Brain pericyte (primary cell): ENCODE measurements at regions not wholly inside any gene's neighbourhood (a gene's known extent, or its start where the extent isn't known, plus 50 kb on each side); places are given as distances from the start of the nearest gene placed in this dataset.

Experiments
- DNase-seq: peaks from one replicate; pipeline ENCODE4 v3.0.0-alpha.2; 2012; ENCODE audit warnings: low read depth, low spot score

DNA sequence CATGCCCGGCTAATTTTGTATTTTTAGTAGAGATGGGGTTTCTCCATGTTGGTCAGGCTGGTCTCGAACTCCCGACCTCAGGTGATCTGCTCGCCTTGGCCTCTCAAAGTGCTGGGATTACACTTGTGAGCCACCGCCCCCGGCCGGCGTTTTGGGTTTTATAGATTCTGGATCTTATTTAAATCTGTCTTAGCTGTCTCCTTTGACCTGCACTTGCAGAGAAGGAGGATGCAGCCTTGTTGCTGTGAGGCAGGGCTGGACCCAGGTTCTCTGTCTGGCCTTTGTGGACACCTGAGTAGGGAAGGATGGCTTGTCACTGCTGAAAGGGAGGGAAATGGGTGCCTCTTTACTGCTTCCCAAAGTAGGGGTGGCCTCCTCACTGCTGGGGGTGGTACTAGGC is 83.0 kb upstream of the HS6ST1 start:
- DNase-seq: no peak

DNA sequence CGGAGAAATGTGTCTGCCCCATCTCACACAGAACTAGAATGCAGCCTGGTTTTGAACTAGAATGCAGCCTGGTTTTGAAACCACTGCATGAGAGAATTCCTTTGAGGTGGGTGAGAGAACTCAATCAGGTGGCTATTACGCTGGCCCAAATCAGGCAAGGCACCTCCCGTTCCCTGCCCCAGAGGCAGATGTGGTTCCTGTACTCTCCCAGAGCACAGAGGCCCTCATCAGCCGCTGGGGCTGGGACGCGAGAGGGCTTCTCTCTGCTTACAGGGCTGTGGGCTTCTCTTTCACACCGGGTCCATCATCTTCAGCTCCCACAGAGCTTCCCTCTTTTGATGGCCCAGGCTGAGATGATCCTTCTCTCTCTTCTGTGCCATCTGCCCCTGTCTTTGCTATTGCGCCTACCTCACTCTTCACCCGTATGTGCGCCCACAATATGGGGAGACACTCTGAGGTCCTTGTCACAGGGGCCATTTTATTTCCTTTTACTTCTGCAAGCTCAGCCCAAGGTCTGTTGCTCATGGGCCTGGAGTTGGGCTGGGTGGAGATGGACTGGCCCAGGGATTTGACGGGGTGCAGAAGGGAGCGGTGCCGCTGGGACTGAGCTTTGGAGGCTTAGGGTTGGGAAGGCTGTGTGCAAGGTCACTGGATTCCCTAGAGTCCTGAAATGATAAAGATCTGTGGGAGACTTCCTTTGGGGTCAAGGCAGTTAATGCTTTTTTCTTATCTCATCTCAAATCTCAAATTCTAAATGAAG is 84.4 kb upstream of the HS6ST1 start:
- no peak for DNase-seq

DNA sequence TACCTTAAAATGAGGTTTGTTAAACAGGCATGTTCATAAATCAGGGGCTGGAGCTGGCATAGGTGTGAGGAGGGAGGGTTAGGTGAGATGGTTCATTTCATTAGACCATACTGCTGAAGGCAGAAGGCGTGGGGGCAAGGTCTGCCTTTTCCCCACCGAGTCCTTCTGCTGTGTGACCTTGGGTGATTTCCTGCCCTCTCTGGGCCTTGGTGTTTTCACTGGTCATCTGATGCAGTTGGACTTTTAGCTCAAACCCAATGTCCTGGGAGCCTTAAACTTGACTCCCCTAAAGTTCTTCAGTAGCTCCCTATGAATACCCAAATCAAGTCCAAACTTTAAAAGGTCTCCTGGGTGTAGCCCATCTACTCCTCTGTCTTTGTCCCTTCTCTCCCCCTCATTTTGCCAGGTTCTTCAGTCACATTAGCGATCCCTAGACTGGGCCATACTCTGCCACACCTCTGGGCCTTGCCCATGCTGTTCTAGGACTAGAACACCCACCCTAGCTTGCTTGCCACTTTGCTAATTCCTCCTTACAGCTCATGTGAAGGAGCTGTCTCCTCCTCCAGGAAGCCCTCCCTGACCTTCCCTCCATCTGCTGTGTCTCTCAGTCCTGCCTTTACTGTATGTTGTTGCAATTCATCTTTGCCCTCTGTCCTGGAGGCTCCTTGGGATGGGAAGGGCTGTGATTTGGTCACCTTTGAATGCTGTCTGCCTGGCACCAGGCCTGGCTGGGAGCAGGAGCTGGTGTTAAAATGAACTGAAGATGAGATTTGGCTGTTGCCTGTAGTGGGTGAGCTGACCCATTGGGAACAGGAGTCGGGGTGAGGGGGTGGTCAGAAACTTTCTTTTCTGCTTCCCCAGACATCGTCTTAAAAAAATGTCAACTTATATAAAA is 85.4 kb upstream of the HS6ST1 start:
- no peak for DNase-seq

DNA sequence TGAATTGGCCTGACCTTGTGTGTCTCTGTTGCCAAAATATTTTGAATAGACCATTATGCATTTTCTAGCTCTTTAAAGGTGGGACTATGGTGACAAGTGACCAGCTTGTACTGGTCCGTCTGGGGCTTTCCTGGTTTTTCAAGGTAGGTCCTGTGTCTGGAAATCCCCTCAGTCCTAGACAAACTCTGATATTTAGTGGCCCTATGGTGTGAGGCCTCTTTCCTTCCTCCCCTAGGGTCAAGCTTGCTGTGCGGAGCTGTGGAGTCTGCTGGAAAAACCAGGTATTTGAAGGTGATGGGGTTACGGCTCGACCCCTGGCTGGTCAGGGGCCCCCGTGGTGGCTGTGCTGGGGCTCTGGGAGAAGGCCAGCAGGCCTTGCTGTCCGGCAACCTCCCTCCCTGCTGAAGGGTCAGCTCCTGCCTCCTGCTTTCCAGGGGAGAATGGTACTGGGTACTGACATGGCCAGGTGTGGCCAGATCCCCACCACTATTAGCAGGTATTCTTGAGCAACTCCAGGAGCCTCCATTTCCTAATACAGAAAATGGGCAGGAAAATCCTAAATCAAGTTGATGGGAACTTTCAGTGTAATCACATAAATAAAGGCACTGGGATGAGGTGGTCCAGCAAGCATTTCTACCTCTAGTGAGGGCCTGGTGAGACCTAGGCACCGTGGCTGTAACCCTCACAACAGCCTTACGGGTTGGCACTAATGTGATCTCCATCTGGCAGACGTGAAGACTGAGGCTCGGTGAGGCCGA is 86.2 kb upstream of the HS6ST1 start:
- no peak for DNase-seq

DNA sequence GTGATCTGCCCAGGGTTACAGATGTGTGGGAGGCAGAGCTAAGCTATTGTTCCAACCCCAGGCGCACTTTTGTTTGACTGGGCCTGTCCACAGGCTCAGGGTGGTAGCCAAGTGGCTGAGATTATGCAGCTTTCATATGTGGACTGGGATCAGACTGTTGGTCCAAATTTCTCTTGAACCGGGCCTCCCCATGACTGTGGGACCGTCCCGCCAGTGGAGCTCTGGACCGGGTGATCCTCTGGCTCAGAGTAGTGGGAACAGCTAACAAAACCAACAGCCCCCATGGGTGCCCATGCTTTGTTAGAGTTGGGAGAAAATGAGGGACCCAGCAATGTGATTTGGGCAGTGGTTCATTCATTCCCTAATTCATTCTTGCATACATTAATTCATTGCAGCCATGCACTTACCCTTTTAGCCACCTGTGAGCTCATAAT is 86.8 kb upstream of the HS6ST1 start:
- DNase-seq: no peak

DNA sequence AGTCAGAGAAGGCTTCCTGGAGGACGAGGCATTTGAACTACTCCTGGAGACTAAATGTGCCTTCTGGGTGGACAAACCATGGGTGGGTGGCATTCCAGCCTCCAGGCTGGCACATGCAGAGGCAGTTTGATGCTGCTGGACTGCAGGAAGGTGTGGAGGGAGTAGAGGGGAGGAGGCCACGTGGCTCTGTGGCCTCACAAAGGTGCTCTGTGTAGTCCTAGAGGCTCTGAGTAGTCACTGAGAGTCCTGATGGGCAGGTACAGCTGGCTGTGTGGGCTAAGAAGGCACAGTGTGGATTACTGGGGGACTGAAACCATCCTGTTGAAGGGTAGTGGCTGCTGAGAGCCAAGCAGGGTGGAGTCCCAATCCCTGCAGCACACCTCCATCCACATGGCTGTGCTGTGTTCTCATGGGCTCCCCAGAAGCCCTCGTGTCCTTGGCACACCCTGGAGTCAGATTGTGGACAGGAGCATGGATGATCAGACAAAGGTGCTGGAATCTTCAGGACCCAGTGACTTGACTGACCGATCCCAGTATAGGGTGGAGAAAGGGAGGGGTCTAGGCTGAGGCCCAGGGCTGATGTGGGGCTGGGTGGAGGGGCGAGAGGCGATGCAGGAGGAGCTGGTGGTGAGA is 87.4 kb upstream of the HS6ST1 start:
- no peak for DNase-seq

DNA sequence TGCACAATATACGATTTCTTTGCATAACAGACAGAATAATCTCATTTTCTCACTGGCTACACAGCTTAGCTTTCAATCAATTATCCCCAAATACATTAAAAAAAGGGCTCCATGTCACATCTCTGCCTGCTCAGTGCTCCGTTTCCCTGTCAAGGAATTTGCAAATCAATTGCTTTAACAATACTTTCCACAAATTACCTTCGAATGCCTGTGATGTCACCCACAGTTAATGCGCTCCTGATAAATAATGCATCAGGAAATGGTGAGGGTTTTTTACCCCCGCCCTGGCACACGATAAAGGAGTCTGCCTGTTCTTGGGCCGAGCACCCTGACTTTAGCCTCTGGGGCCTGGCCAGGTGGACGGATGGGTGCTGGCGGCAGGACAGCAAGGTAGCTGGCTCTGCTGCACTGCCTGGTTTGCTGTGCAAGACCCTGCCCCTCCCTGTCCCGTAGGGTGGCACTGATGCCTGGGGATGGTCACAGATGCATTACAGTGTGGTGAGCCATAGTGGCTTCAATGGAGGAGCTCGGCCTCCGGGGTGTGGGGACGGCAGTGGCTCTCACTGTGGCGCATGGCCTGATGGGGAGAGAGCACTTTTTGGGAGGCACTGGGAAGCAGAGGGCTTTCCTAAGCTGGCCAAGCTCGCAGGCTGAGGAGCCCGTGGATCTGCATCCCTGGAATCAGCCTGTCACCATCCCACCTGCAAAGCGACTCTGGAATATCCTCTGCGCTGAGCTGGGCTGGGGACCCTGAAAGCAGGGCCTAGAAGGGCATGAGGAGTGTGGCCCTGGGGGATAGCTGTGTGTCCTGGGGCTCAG is 88.3 kb upstream of the HS6ST1 start:
- DNase-seq: no peak

DNA sequence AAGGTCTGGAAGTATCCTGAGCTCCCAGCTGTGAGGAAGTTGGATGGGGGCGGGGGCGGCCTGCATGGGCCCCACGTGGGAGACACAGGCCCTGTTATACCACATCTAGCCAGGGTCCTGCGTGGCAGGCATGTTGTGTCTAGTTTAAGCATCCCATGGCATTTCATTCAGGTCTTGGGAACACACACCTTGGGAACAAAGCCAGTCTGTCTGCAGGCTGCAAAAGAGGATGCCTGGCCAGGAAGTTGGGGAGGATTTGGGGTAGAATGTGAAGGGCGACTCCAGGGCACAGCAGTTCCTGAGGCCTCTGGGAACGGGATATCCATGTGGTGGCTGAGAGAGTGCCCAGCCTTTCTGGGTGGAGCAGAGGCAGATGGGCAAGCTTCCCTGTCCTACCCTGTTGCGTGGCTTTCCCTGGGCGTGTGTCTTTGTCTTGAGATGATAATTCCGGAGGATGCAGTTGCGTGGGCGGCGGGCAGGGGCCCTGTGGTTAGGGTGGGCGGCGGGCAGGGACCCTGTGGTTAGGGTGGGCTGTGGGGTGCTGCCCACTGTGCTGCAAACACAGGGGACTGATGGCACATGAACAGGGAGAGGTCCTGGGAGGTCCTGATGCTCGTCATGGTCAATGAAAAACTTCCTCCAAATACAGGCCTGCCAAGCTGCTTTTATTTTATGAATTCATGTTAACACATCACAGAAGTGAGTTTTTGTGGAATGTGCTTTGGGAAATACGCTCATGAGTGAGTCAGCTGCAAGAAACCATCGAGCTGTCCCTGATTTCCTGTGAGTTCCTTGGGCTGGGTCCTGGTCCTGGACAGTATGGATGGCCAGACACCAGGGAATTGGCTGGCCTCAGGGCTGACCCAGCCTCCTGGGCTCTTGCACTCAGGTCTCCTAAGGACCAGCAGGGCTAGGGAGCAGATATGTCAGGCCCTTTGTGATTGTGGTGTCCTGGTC is 90.0 kb upstream of the HS6ST1 start:
- no peak for DNase-seq

DNA sequence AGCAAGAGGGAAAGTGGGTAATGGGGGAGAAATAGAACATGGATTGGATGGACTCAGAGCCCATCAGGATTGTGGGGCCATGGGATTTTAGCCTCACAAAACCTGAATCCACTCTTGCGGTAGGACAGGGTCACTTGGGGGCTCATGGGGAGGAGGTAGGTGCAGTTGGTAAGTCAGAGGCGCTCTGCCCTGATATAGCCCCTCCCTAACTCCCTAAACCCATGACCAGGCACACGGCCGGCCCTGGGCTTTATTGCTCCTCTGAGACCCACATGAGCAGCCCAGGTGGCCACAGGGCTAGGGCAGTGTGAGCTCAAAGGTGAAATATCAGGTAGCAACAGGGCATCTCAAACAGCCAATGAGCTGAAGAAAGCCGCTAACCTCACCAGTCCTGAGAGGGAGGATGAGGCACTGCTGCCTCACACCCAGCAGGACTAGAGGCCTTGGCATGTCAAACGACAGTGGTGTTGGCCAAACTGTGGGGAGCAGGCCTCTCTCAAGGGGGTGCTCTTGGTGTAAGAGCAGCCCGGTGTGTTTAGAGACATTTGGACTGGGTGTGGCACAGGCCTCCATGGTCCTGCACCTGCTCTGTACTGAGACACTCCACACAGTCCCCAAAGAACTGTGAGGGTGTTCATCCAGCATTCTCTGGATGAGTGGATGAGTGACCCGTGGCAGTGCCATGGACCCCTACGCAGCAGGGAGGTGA is 90.8 kb upstream of the HS6ST1 start:
- no peak for DNase-seq

DNA sequence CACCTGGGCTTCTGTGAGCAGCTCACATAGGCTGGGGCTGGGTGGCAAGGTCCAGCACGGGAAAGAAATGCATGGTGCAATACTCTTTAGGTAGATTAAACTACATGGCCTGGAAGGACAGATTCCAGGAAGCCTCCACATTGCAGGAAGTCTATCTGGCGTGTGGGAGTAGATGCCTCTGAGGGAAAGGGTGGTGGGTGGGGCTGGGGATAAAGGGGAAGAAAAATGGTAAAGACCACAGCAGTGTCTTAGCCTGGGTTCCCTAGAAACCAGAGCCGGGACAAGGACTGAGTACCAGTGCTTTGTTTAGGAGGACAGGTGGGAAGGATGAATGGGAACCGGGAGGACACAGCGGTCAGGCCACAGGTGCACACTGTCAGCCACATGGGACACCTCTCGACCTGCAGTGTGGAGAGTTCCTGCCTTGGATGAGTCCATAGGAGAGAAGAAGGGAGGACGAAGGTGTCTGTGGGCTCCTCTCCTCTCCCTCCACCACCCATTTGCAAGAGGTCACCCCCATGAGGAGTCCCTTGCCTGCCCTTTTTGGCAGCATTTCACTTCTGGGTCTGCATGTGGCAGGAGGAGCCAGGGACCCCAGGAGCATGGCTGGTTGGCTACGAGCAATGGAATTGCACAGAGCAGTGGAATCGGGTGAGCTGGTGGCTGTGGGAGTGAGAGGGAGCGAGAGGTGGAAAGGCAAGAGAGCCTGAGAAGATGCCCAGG is 91.5 kb upstream of the HS6ST1 start:
- no peak for DNase-seq

DNA sequence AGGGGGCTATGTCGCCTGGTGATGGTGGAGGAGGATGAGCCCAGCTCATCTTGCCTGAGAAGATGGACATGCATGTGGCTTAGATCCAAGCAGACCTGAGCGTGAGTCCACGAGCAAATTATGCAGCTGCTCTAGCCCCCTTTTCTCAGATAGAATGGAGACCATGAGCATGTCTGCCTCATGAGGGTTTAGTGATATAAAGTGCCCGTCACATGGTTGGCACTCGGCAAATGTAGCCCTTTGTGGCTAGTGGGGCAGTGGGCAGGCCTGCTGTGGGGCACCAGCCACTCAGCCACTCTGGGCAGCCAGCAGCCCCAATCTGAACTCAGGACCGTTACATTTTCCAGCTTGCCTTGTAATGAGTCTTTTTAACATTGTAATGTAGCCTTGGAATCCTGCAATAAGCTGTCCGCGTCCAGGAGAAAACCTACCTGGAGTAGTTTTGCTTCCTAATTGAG is 92.1 kb upstream of the HS6ST1 start:
- no peak for DNase-seq

DNA sequence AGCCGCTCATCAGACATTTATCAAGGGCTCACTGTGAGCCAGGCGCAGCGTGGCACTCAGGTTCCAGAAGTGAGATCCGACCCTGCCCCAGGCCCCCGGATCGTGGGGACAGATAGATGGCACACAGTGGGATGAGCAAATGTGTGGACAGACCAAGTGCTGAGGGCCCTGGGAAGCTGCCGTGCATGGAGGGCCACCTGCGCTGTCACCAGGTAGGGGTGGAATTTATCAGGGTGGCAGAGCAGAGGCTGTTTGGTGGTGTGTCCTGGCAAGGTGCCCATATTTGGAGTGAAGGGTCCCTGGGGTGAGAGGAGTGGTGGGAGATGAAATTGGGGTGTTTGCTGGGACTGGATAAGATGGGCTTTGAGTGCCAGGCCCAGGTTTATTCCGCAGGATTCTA is 92.8 kb upstream of the HS6ST1 start:
- DNase-seq: no peak

DNA sequence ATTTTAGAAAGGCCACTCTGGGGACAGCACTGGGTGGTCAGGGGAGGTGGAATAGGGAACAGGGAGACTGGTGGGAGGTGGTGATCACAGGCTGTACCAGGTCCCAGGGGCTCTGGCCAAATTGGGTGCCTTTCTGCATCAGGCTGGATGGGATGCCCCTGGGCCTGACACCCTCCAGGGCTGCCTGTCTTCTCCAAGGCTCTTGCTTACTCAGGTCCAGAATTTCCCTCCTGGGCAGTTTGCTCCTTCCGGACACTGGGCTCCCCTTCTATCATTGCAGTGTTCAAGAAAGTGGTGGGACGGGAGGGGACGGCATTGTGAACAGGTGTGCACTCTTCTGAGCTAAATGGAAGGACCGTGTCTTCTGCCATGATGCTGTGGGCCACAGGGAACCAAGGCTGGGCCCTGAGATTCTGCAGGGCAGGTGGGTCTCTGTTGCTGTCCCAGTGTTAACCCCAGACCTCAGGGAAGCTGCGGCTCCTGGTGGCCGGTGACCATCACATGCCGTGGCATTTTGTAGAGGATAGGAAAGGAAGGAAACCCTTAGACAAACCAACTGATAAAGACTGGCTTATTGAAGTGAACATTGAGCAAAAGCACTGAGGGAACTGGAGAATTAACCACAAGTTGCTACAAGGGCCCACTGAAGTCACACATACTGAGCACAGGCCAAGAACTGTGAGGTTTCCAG is 93.7 kb upstream of the HS6ST1 start:
- no peak for DNase-seq

DNA sequence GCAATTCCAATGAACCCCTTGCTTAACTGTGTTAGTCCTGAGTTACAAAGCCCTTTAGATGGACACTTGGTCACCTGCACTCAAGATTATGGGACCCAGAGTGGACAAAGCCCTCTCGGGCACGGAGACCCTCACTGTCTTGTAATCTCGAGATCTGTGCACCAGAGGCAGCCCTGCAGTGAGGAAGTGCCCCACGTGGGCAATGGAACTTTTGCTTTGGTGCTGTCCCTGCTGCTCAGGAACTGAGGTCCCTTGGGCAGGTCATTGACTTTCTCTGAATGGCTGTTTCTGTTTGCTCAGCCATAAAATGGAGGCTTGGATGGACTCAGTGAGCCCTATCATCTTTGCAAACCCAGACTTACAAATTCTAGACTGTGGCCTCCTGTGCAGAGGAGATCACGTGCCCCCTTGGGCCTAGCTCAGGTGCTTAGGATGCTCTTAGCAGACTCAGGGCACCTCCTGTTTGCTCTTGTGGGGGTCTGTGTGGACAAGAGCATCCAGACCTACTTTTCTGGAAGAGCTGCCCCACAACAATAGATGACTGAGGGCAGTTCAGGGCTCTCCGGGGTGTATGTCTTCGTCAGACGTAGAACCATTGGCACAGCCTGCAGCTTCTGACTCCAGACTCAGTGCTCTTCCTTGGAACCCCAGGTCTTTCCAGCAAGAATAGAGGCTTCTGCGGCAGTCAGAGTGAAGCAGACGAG is 94.5 kb upstream of the HS6ST1 start:
- no peak for DNase-seq

DNA sequence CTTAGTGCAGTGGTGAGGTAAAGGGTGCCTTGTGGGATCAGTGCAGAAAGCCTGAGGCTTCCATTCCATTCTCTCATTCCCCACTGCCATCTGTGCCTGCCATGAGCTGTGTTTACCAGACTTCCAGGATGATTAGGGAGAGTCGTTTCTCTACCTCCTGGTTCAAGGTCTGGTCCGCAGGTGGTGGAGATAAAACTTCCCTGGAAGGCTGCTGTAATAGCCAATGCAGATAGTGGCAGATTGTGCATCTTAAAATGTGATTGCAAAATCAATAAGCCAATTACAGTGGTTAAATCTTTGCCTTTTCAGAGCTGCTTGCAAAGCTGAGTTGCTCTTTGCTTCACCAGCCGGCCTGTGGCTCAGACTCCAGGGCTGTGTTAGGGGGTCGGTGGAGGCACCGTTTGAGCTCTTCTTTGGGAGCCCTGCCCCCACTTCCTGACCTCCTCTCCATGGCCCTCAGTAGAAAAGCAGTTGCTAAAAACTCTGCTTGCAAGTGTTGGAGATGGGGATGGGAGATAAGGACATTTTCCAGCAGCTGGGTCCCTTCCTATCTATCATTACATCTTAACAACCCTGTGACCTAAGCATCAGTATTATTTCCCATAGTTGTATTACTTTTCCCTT is 95.2 kb upstream of the HS6ST1 start:
- DNase-seq: no peak

DNA sequence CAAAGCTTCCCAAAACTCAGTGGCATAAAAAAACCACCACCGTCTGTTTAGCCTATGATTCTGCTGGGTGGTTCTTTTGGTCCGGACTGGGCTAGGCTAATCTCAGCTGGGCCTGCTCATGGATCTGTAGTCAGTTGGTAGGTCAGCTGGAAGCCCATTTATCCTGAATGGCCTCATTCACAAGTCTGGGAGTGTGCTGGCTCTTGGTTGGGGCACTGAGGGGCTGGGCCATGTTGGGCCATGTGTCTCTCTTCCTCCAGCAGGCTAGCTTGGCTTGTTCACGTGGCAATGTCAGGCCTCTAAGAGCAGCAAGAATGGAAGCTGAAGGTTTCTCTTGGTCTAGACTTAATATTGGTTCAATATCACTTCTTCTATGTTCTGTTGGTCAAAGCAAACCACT is 95.7 kb upstream of the HS6ST1 start:
- DNase-seq: no peak
